Memory B cell (primary cell): ENCODE measurements at regions not wholly inside any gene's neighbourhood (a gene's known extent, or its start where the extent isn't known, plus 50 kb on each side); places are given as distances from the start of the nearest gene placed in this dataset.

Experiments
- ATAC-seq: fragments of 150-1000 bp; cut with Tn5 transposase; 2 replicates; pipeline ENCODE4 v1.10.0; 2021; ENCODE audit warnings: low read depth, mild to moderate bottlenecking, moderate library complexity
- DNase-seq, 2 donors: peaks; one replicate each; pipeline ENCODE4 v3.0.0; 2022; ENCODE audit warnings: low spot score in 2 of 2
- H3K27ac Mint-ChIP-seq: one replicate; pipeline ENCODE4 v1.8.0; 2022; ENCODE audit warnings: mild to moderate bottlenecking, moderate library complexity, mixed read lengths
- H3K27me3 Mint-ChIP-seq: one replicate; pipeline ENCODE4 v1.8.0; 2022; ENCODE audit warnings: mixed read lengths
- H3K36me3 Mint-ChIP-seq: one replicate; pipeline ENCODE4 v1.8.0; 2022; ENCODE audit warnings: mild to moderate bottlenecking, mixed read lengths
- H3K4me1 Mint-ChIP-seq: one replicate; pipeline ENCODE4 v1.8.0; 2022; ENCODE audit warnings: mixed read lengths
- H3K4me3 Mint-ChIP-seq: one replicate; pipeline ENCODE4 v1.8.0; 2022; ENCODE audit warnings: mild to moderate bottlenecking, moderate library complexity, mixed read lengths
- H3K9me3 Mint-ChIP-seq: one replicate; pipeline ENCODE4 v1.8.0; 2022; ENCODE audit warnings: mixed read lengths

- ATAC-seq (no peak), DNase-seq (no peak)
- no peaks in the 10 kb centered on the region for H3K4me1 Mint-ChIP-seq
- no peaks in the 10 kb centered on the region for H3K27me3 Mint-ChIP-seq
- no peak overlapping the region for H3K27ac Mint-ChIP-seq
- peaks cover 4% of the 10 kb centered on the region for H3K9me3 Mint-ChIP-seq
- H3K36me3 Mint-ChIP-seq = no peaks in the 10 kb centered on the region
- no peak overlapping the region for H3K4me3 Mint-ChIP-seq
These were observed 179.0 kb downstream of the ADGRA3 start for GRCh38 chr4:22336822-22337221.

GRCh38 chr4:22334155-22334554 is 181.7 kb downstream of the ADGRA3 start:
- ATAC-seq = no peak
- H3K27me3 Mint-ChIP-seq = no peaks in the 10 kb centered on the region
- H3K27ac Mint-ChIP-seq = no peak overlapping the region
- H3K9me3 Mint-ChIP-seq = peaks cover 4% of the 10 kb centered on the region
- no peak for DNase-seq
- no peaks in the 10 kb centered on the region for H3K4me1 Mint-ChIP-seq
- no peak overlapping the region for H3K4me3 Mint-ChIP-seq
- no peaks in the 10 kb centered on the region for H3K36me3 Mint-ChIP-seq

GRCh38 chr4:22324422-22324821 is 191.4 kb downstream of the ADGRA3 start:
- H3K9me3 Mint-ChIP-seq = peaks cover 12% of the 10 kb centered on the region
- no peak for ATAC-seq
- DNase-seq = no peak
- no peak overlapping the region for H3K27ac Mint-ChIP-seq
- H3K27me3 Mint-ChIP-seq = no peaks in the 10 kb centered on the region
- no peaks in the 10 kb centered on the region for H3K36me3 Mint-ChIP-seq
- no peak overlapping the region for H3K4me3 Mint-ChIP-seq
- no peaks in the 10 kb centered on the region for H3K4me1 Mint-ChIP-seq

- Mint-ChIP-seq H3K36me3 (no peaks in the 10 kb centered on the region), H3K9me3 (peaks cover 12% of the 10 kb centered on the region), H3K27me3 (no peaks in the 10 kb centered on the region), H3K4me1 (no peaks in the 10 kb centered on the region), H3K27ac (no peak overlapping the region), H3K4me3 (no peak overlapping the region)
- DNase-seq = no peak
- no peak for ATAC-seq
These were observed 192.2 kb downstream of the ADGRA3 start for GRCh38 chr4:22323691-22324090.

GRCh38 chr4:22322996-22323395 is 192.9 kb downstream of the ADGRA3 start:
- no peak for ATAC-seq
- H3K27me3 Mint-ChIP-seq = no peaks in the 10 kb centered on the region
- no peak overlapping the region for H3K27ac Mint-ChIP-seq
- H3K9me3 Mint-ChIP-seq = peaks cover 12% of the 10 kb centered on the region
- no peak for DNase-seq
- no peaks in the 10 kb centered on the region for H3K4me1 Mint-ChIP-seq
- no peak overlapping the region for H3K4me3 Mint-ChIP-seq
- no peaks in the 10 kb centered on the region for H3K36me3 Mint-ChIP-seq

- H3K4me1 Mint-ChIP-seq = no peaks in the 10 kb centered on the region
- DNase-seq = no peak
- H3K36me3 Mint-ChIP-seq = no peaks in the 10 kb centered on the region
- H3K27me3 Mint-ChIP-seq = no peaks in the 10 kb centered on the region
- ATAC-seq = no peak
- no peak overlapping the region for H3K4me3 Mint-ChIP-seq
- H3K27ac Mint-ChIP-seq = no peak overlapping the region
- peaks cover 5% of the 10 kb centered on the region for H3K9me3 Mint-ChIP-seq
These were observed 200.2 kb downstream of the ADGRA3 start for GRCh38 chr4:22315628-22316027.

GRCh38 chr4:22313976-22314375 is 201.9 kb downstream of the ADGRA3 start:
- Mint-ChIP-seq H3K4me3 (no peak overlapping the region), H3K4me1 (no peaks in the 10 kb centered on the region), H3K9me3 (peaks cover 4% of the 10 kb centered on the region), H3K27ac (no peak overlapping the region), H3K27me3 (no peaks in the 10 kb centered on the region), H3K36me3 (no peaks in the 10 kb centered on the region)
- ATAC-seq = no peak
- no peak for DNase-seq

GRCh38 chr4:22312113-22312512 is 203.8 kb downstream of the ADGRA3 start:
- no peak overlapping the region for H3K4me3 Mint-ChIP-seq
- ATAC-seq = no peak
- H3K27ac Mint-ChIP-seq = no peak overlapping the region
- H3K27me3 Mint-ChIP-seq = no peaks in the 10 kb centered on the region
- no peak for DNase-seq
- peaks cover 4% of the 10 kb centered on the region for H3K9me3 Mint-ChIP-seq
- H3K36me3 Mint-ChIP-seq = no peaks in the 10 kb centered on the region
- H3K4me1 Mint-ChIP-seq = no peaks in the 10 kb centered on the region

GRCh38 chr4:22301253-22301652 is 214.6 kb downstream of the ADGRA3 start:
- no peak overlapping the region for H3K27ac Mint-ChIP-seq
- H3K4me1 Mint-ChIP-seq = no peaks in the 10 kb centered on the region
- no peak for DNase-seq
- no peaks in the 10 kb centered on the region for H3K36me3 Mint-ChIP-seq
- peaks cover 2% of the 10 kb centered on the region for H3K27me3 Mint-ChIP-seq
- H3K4me3 Mint-ChIP-seq = no peak overlapping the region
- ATAC-seq = no peak
- peaks cover 12% of the 10 kb centered on the region for H3K9me3 Mint-ChIP-seq

GRCh38 chr4:22299678-22300077 is 216.2 kb downstream of the ADGRA3 start:
- Mint-ChIP-seq H3K36me3 (no peaks in the 10 kb centered on the region), H3K27ac (no peak overlapping the region), H3K4me1 (no peaks in the 10 kb centered on the region), H3K4me3 (no peak overlapping the region), H3K9me3 (peaks cover 9% of the 10 kb centered on the region), H3K27me3 (no peaks in the 10 kb centered on the region)
- ATAC-seq (no peak), DNase-seq (no peak)

GRCh38 chr4:22287631-22288030 is 228.2 kb downstream of the ADGRA3 start:
- H3K27ac Mint-ChIP-seq = no peak overlapping the region

GRCh38 chr4:22268350-22269025 is 247.4 kb downstream of the ADGRA3 start:
- H3K27ac Mint-ChIP-seq = no peak overlapping the region
- DNase-seq = no peak
- no peak for ATAC-seq

More at GRCh38 chr4:22287631-22288030, 228.2 kb downstream of the ADGRA3 start:
- no peaks in the 10 kb centered on the region for H3K4me1 Mint-ChIP-seq
- ATAC-seq = no peak
- H3K4me3 Mint-ChIP-seq = no peak overlapping the region
- no peaks in the 10 kb centered on the region for H3K36me3 Mint-ChIP-seq
- peaks cover 3% of the 10 kb centered on the region for H3K9me3 Mint-ChIP-seq
- no peaks in the 10 kb centered on the region for H3K27me3 Mint-ChIP-seq
- DNase-seq = no peak

GRCh38 chr4:22264261-22264660 is 251.6 kb downstream of the ADGRA3 start:
- Mint-ChIP-seq H3K36me3 (no peaks in the 10 kb centered on the region), H3K9me3 (peaks cover 12% of the 10 kb centered on the region), H3K4me3 (no peak overlapping the region), H3K4me1 (no peaks in the 10 kb centered on the region), H3K27ac (no peak overlapping the region), H3K27me3 (no peaks in the 10 kb centered on the region)
- ATAC-seq (no peak), DNase-seq (no peak)

More at GRCh38 chr4:22268350-22269025, 247.4 kb downstream of the ADGRA3 start:
- H3K4me1 Mint-ChIP-seq = no peaks in the 10 kb centered on the region
- no peaks in the 10 kb centered on the region for H3K27me3 Mint-ChIP-seq
- H3K36me3 Mint-ChIP-seq = no peaks in the 10 kb centered on the region
- peaks cover 3% of the 10 kb centered on the region for H3K9me3 Mint-ChIP-seq
- no peak overlapping the region for H3K4me3 Mint-ChIP-seq

- ATAC-seq (no peak), DNase-seq (no peak)
- H3K27me3 Mint-ChIP-seq = no peaks in the 10 kb centered on the region
- no peak overlapping the region for H3K27ac Mint-ChIP-seq
- H3K4me1 Mint-ChIP-seq = no peaks in the 10 kb centered on the region
- no peak overlapping the region for H3K4me3 Mint-ChIP-seq
- H3K36me3 Mint-ChIP-seq = no peaks in the 10 kb centered on the region
- peaks cover 7% of the 10 kb centered on the region for H3K9me3 Mint-ChIP-seq
These were observed 262.4 kb downstream of the ADGRA3 start for GRCh38 chr4:22253431-22253830.

GRCh38 chr4:22246847-22247246 is 269.0 kb downstream of the ADGRA3 start:
- Mint-ChIP-seq H3K4me1 (no peaks in the 10 kb centered on the region), H3K27me3 (no peaks in the 10 kb centered on the region), H3K9me3 (peaks cover 8% of the 10 kb centered on the region), H3K36me3 (no peaks in the 10 kb centered on the region), H3K4me3 (no peak overlapping the region), H3K27ac (no peak overlapping the region)
- ATAC-seq (no peak), DNase-seq (no peak)
